Body of pancreas (tissue), 4 donors: ENCODE measurements at regions not wholly inside any gene's neighbourhood (a gene's known extent, or its start where the extent isn't known, plus 50 kb on each side); places are given as distances from the start of the nearest gene placed in this dataset.

Source experiments
- ATAC-seq: fragments of 150-250 bp; one replicate; pipeline ENCODE4 v1.9.1; 2016
- DNase-seq, 4 donors: peaks; one replicate each; pipeline ENCODE4 v3.0.0-alpha.2; 2019
- H3K27ac ChIP-seq, 4 donors: fragments of 200-600 bp; sonication (generic); 1 replicate in 3 of 4; 2 replicates in 1 of 4; pipeline versions ENCODE4 v1.5.1 to v1.6.1; 2016 to 2019; ENCODE audit warnings: mild to moderate bottlenecking in 1 of 4, mixed read lengths in 1 of 4, moderate library complexity in 1 of 4
- H3K27me3 ChIP-seq, 2 donors: fragments of 200-600 bp; sonication (generic); one replicate each; pipeline ENCODE4 v1.6.0; 2016; ENCODE audit warnings: mild to moderate bottlenecking in 1 of 2
- H3K36me3 ChIP-seq, 2 donors: fragments of 200-600 bp; sonication (generic); replicated peaks in 1 of 2; 2 replicates each; pipeline ENCODE4 v1.5.1; 2016; ENCODE audit warnings: low read depth in 2 of 2; ENCODE audit not compliant: insufficient read depth in 1 of 2
- H3K4me1 ChIP-seq: fragments of 200-600 bp; sonication (generic); one replicate; pipeline ENCODE4 v1.6.0; 2016
- H3K4me3 ChIP-seq, 2 donors: fragments of 200-600 bp; sonication (generic); 1 replicate in 1 of 2; 2 replicates in 1 of 2; pipeline ENCODE4 v1.5.1; 2016 to 2019
- H3K9me3 ChIP-seq, 3 donors: fragments of 200-600 bp; sonication (generic); 1 replicate in 2 of 3; 2 replicates in 1 of 3; pipeline ENCODE4 v1.5.1; 2016
- POLR2A ChIP-seq, 3 donors: fragments of 450-650 bp; IDR thresholded peaks; one replicate each; pipeline ENCODE4 v1.6.1; 2016; ENCODE audit warnings: antibody characterized with exemption in 3 of 3, mild to moderate bottlenecking in 2 of 3
- WGBS, 2 donors: methylation state at CpG; one replicate each; pipeline ENCODE4 v1.1.5; 2017; 5-methylcytosine and 5-hydroxymethylcytosine counted together
- intact Hi-C: fragments of 100-400 bp; cut with DNase I; formaldehyde crosslinking; loops from one replicate; pipeline ENCODE4 v1.15.1; 2023
- TF ChIP-seq, protein P1 (sequence below), 7 experiments: fragments of 450-650 bp in 4 of 7; fragments of 200-600 bp in 3 of 7; sonication (generic) in 3 of 7; IDR thresholded peaks; one replicate each; pipeline ENCODE4 v1.5.1; 2016 to 2019; ENCODE audit warnings: antibody characterized with exemption in 7 of 7

DNA sequence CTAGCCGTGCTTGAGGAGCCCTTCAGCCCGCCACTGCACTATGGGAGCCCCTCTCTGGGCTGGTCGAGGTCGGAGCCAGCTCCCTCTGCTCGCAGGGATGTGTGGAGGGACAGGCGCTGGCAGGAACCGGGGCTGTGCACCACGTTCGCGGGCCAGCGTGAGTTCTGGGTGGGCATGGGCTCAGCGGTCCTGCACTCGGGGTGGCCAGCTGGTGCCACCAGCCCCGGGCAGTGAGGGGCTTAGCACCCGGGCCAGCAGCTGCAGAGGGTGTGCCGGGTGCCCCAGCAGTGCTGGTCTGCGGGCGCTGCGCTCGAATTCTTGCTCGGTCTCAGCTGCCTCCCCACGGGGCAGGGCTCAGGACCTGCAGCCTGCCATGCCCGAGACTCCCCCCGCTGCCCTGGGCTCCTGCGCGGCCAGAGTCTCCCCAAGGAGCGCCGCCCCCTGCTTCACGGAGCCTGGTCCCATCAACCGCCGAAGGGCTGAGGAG, 90.8 kb upstream of the NRG3 start:
- H3K36me3 ChIP-seq, result no peaks in the 10 kb centered on the region
- DNase-seq, result no peak
- H3K9me3 ChIP-seq, result no peaks in the 10 kb centered on the region
- no peak overlapping the region for H3K4me3 ChIP-seq
- H3K4me1 ChIP-seq, result no peaks in the 10 kb centered on the region
- H3K27ac ChIP-seq, result no peak overlapping the region
- intact Hi-C loops, result no loop called here
- H3K27me3 ChIP-seq, result no peaks in the 10 kb centered on the region
- WGBS, 2 donors, result 89 to 100% methylated on average over 3 to 25 of the region's 31 CpGs
- no peak for TF ChIP-seq POLR2A (IDR thresholded peaks at IDR 0.05)
- TF ChIP-seq, protein P1, sequence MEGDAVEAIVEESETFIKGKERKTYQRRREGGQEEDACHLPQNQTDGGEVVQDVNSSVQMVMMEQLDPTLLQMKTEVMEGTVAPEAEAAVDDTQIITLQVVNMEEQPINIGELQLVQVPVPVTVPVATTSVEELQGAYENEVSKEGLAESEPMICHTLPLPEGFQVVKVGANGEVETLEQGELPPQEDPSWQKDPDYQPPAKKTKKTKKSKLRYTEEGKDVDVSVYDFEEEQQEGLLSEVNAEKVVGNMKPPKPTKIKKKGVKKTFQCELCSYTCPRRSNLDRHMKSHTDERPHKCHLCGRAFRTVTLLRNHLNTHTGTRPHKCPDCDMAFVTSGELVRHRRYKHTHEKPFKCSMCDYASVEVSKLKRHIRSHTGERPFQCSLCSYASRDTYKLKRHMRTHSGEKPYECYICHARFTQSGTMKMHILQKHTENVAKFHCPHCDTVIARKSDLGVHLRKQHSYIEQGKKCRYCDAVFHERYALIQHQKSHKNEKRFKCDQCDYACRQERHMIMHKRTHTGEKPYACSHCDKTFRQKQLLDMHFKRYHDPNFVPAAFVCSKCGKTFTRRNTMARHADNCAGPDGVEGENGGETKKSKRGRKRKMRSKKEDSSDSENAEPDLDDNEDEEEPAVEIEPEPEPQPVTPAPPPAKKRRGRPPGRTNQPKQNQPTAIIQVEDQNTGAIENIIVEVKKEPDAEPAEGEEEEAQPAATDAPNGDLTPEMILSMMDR (IDR thresholded peaks at IDR 0.05), result no peak
- no peak for ATAC-seq

DNA sequence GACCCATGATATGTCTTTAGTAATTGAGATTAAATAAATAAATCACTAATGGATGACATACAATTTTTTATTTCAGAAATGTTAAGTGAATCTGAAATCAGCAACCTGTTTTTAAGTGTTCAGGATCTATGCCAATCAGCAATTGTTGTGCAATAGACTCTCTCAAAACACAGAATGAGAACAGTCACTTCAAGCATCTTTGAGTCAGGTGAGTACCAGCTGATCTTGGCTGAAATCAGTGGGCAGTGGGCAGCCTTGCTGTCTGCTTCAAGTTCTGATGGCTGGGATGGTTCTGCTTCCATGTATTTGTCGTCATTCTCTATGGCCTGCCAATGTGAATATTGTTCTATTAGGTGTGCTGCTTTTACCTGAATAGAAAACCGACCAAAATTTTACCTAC, 82.3 kb upstream of the NRG3 start:
- TF ChIP-seq, protein P1 (IDR thresholded peaks at IDR 0.05), result no peak
- intact Hi-C loops, result no loop called here
- no peak overlapping the region for H3K4me3 ChIP-seq
- DNase-seq, result no peak
- H3K27ac ChIP-seq, result no peak overlapping the region
- ATAC-seq, result no peak
- WGBS, 2 donors, result 58 to 69% methylated on average over 2 of the region's 2 CpGs
- H3K27me3 ChIP-seq, result no peaks in the 10 kb centered on the region
- H3K4me1 ChIP-seq, result no peaks in the 10 kb centered on the region
- no peaks in the 10 kb centered on the region for H3K36me3 ChIP-seq
- H3K9me3 ChIP-seq, result no peaks in the 10 kb centered on the region

DNA sequence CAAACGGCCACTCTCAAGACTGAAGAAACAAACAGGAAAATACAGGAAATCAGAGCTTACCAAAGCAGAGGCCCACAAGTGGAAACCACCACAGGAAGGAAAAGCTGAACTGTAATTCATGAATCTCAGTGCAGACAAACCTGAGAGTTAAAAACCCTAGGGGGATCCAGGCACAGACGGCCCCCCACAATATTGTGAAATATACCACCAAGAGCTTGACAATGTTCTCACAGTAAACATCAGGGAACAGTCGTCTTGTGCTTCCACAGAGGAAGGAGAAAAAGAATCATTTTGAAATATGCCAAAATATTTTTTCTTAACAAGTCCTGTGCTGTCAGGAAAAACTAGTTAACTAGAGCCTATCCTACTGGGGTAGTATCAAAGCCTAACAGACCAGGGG, 68.2 kb upstream of the NRG3 start:
- no peak overlapping the region for H3K27ac ChIP-seq
- H3K36me3 ChIP-seq, result no peaks in the 10 kb centered on the region
- intact Hi-C loops, result no loop called here
- 28% methylated on average over 3 of the region's 3 CpGs for WGBS, 2 donors
- ATAC-seq, result no peak
- H3K9me3 ChIP-seq, result no peaks in the 10 kb centered on the region
- no peaks in the 10 kb centered on the region for H3K27me3 ChIP-seq
- H3K4me1 ChIP-seq, result no peaks in the 10 kb centered on the region
- no peak overlapping the region for H3K4me3 ChIP-seq
- TF ChIP-seq POLR2A (IDR thresholded peaks at IDR 0.05), result no peak
- TF ChIP-seq, protein P1 (IDR thresholded peaks at IDR 0.05), result no peak
- DNase-seq, result no peak

DNA sequence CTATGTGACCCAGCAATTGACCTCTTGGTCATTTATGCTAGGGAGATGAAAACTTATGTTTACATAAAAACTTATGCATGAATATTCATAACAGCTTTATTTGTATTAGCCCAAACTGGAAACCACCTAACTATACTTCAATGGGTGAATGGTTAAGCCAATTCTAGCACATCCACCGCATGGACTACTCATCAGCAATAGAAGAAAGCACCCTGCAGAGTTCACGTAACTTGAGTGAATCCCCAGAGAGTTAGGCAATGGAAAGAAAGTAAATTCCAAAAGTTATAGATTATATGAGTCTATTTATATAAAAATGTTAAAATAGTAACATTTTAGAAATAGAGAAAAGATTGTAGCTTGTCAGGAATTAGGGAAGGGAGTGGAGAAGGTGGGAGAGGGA, 60.2 kb upstream of the NRG3 start:
- ATAC-seq (no peak), DNase-seq (no peak)
- Histone ChIP-seq H3K27ac (no peak overlapping the region), H3K4me3 (no peak overlapping the region), H3K36me3 (no peaks in the 10 kb centered on the region), H3K4me1 (no peaks in the 10 kb centered on the region), H3K27me3 (no peaks in the 10 kb centered on the region), H3K9me3 (no peaks in the 10 kb centered on the region)
- TF ChIP-seq, protein P1 (IDR thresholded peaks at IDR 0.05), result no peak
- no peak for TF ChIP-seq POLR2A (IDR thresholded peaks at IDR 0.05)
- WGBS, 2 donors, result 59 to 83% methylated on average over 2 of the region's 2 CpGs
- intact Hi-C loops, result no loop called here

DNA sequence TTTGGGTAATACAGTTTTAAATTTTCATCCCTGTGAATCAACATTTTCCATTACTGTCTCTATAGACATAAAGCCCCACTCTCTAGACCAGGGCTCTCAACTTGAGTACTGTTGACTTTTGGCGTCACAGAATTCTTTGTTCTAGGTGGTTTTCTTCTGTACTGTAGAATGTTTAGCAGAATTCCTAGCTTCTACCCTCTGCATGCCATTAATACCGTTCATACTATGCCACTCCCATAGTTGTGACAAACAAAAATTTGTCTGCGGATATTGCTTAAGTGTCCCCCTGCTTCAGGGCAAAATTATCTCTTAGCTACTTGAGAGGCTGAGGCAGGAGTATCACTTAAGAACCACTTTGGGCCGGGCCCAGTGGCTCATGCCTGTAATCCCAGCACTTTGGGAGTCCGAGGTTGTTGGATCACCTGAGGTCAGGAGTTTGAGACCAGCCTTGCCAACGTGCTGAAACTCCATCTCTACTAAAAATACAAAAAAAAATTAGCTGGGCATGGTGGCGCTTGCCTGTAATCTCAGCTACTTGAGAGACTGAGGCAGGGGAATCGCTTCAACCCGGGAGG, 57.3 kb upstream of the NRG3 start:
- WGBS, 2 donors, result 73% methylated on average over 9 of the region's 9 CpGs
- DNase-seq (no peak), ATAC-seq (no peak)
- TF ChIP-seq, protein P1 (IDR thresholded peaks at IDR 0.05), result no peak
- no peak for TF ChIP-seq POLR2A (IDR thresholded peaks at IDR 0.05)
- intact Hi-C loops, result no loop called here
- Histone ChIP-seq H3K9me3 (no peaks in the 10 kb centered on the region), H3K27me3 (no peaks in the 10 kb centered on the region), H3K4me1 (no peaks in the 10 kb centered on the region), H3K36me3 (no peaks in the 10 kb centered on the region), H3K4me3 (no peak overlapping the region), H3K27ac (no peak overlapping the region)
